NCI-H82 treated with DMSO at 0.1 percent for 48 hours (cell line): ENCODE measurements at regions not wholly inside any gene's neighbourhood (a gene's known extent, or its start where the extent isn't known, plus 50 kb on each side); places are given as distances from the start of the nearest gene placed in this dataset.

ENCODE experiments used
- DNase-seq: peaks from one replicate; lab custom pipeline; 2025; ENCODE audit not compliant: unreplicated experiment; lab: John Stamatoyannopoulos, UW

- DNase-seq, result no peak
These were observed 489.2 kb downstream of the KDM4C start for GRCh38 chr9:7246917-7247522.

DNA sequence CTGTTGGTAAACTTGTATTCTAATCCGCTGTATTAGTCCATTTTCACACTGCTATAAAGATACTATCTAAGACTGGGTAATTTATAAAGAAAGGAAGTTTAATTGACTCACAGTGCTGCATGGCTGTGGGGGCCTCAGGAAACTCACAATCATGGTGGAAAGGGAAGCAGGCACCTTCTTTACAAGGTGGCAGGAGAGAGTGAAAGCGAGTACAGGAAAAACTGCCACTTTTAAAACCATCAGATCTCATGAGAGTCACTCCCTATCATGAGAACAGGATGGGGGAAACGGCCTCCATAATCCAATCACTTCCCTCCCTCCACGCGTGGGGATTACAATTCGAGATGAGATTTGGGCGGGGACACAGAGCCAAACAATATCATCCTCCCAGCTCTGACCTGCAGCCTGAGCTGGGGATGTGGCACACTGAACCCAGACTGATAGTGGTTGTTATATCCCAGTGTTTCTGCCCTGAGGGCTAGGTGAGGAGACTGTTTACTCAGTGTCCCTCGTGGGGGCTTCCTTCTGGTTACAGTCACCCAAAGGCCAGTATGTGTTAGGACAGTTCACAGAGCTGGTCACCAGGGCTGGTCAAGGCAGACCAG is 488.3 kb downstream of the KDM4C start:
- DNase-seq, result no peak

GRCh38 chr9:7243838-7244237 is 486.1 kb downstream of the KDM4C start:
- no peak for DNase-seq

GRCh38 chr9:7242126-7242525 is 484.4 kb downstream of the KDM4C start:
- no peak for DNase-seq

DNA sequence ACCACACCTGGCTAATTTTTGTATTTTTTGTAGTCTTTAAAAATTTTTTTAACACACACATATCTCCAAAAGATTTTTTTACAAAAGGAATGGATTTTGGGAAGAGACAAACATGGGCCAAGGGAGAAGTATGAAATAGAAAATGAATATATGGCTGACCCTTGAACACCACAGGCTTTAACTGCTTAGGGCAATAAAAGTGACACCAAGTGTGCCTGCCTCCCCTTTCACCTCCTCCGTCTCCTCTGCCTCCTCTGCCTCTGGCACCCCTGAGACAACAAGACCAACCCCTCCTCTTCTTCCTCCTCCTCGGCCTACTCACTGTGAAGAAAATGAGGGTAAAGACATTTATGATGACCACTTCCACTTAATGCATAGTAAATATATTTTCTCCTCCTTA is 483.9 kb downstream of the KDM4C start:
- DNase-seq, result no peak

- no peak for DNase-seq
These were observed 483.0 kb downstream of the KDM4C start for GRCh38 chr9:7240569-7241311.

DNA sequence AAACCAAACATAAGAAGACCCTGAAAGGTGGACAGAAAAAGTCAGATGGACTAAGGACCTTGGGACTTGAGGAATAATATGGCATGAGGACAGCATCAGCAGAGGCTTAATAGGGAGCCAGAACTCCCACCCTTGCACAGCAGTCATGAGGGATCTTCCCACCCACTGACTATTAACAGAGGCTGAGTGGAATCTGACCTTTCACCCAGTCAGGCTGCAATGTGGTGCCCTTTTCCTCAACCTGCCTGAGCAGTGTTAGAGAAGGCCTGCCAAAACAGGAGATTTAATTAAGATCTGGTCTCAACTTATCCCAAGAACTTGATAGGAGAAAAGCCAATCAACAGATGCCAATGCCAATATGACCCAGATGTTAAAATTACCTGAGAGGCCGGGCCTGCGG is 481.9 kb downstream of the KDM4C start:
- DNase-seq, result no peak

- DNase-seq, result no peak
These were observed 480.5 kb downstream of the KDM4C start for GRCh38 chr9:7238247-7238637.

- no peak for DNase-seq
These were observed 479.9 kb downstream of the KDM4C start for GRCh38 chr9:7237473-7238246.

DNA sequence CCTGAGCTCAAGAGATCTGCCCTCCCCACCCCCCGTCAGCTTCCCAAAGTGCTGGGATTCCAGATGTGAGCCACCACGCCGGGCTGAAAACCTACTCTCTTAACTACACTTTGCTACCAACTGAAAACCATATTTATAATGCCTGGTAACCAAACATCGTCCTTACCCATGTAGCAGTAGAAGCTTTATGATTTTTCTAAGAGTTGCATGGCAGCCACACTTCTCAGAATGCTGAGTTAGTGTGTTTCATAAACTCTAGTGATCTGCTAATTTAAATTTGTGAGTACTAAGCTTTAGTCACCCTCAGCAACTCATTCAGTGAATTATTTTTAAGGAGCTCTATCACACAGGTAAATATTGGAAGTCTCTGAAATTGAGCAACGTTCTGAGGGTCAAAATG is 478.4 kb downstream of the KDM4C start:
- no peak for DNase-seq

DNA sequence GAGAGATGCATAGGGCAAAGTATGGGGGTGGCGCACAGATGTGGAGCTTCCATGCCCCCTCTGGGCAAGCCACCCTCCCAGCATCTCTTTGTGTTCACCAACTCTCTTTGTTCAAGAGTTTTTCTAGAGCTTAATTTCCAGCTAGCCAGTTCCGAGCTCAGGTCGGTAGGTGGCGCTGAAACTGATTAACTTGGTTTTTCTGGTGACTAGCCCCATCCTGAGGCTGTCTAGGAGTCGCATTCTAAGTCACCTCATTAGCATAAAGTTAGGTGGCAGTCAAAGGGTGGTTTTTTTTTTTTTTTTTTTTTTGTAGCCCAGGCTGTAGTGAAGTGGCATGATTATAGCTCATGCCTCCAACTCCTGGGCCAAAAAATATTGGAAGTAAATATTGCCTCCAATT is 476.4 kb downstream of the KDM4C start:
- DNase-seq, result no peak

DNA sequence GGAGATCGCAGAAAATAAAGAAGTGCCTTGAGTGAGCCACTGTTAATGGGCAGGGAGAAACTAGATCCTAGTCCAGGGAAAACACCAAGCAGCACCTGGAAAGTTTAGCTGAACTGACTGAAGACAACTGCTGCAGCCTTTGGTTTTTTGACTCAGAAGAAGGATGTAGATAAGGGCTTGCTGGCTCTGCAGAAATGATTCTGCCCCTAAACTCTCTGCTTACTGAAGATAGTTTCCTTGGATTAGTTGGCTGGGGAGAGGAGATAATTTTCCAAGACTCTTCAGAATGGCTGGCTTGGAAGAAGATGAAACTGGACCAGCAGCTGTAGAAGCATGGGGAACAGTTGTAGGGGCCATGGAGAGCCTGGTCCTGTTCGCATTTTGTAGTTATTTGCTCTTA is 471.8 kb downstream of the KDM4C start:
- DNase-seq, result no peak

DNA sequence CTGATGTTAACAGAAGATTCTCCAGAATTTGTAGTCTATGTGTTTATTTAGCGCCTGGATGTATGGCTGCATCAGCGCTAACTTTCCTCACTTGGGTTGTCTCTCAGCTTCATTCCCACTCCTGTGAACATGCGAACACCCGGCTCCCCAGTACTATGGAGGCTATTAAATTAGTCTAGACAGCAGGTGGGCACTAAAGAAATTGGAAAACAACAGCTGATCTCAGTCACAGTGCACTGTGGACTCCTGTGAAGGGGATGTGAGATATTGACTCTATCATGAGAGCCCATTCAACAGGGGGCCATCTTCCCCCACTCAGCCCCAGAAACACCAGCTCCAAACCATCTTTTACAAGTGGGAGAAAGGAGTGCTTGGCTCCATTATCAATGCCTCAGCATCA is 471.0 kb downstream of the KDM4C start:
- DNase-seq, result no peak

- DNase-seq, result no peak
These were observed 470.2 kb downstream of the KDM4C start for GRCh38 chr9:7227951-7228350.

- DNase-seq, result no peak
These were observed 468.4 kb downstream of the KDM4C start for GRCh38 chr9:7226007-7226640.
